HCEC 1CT (cell line): ENCODE measurements at regions not wholly inside any gene's neighbourhood (a gene's known extent, or its start where the extent isn't known, plus 50 kb on each side); places are given as distances from the start of the nearest gene placed in this dataset.
"Not testable (repeated sequence)": the region's sequence is repeated elsewhere in the genome, so short reads cannot be mapped to it uniquely, and the experiment has no call there.

Experiments
- DNase-seq: peaks from one replicate; pipeline ENCODE4 v3.0.0-alpha.2; 2017

DNA sequence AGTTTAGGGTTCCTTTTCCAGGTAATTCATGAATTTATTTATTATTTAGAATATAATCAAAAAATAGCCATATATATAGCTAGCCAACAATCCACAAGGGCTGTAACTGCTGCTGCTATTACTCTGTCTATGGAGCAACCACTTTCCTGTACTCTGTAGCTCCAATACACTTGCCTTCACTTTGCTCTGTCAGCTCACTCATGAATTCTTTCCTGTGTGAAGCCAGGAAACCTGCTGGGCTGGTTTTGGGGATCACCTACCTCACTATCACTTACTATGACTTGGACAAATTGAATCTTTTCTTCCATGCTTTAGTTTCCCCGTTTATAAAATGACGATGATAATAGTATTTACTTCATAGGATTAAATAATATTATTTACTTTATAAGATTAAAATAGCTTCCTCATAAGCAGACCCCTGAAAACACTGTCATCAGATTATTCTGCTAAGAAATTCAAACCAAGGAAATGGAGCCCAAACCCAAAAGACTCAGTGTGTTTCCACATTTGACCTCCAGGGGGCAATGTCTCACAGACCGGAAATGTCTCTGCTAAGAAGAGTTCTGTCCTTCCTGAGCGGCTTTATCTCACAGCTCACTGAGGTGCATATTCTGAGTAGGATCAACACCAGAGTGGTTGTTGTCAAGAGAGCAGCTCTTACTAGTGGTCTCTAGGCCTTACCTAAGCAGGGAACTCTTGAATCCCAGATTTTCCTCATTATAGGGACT is 457.1 kb downstream of the DAD1 start:
- DNase-seq = no peak

GRCh38 chr14:22124073-22124613 is 450.5 kb upstream of the OR4E1 start:
- no peak for DNase-seq

- no peak for DNase-seq
Observed at GRCh38 chr14:22122829-22123560, 449.4 kb upstream of the OR4E1 start.

GRCh38 chr14:22122227-22122818 is 448.7 kb upstream of the OR4E1 start:
- DNase-seq = no peak

DNA sequence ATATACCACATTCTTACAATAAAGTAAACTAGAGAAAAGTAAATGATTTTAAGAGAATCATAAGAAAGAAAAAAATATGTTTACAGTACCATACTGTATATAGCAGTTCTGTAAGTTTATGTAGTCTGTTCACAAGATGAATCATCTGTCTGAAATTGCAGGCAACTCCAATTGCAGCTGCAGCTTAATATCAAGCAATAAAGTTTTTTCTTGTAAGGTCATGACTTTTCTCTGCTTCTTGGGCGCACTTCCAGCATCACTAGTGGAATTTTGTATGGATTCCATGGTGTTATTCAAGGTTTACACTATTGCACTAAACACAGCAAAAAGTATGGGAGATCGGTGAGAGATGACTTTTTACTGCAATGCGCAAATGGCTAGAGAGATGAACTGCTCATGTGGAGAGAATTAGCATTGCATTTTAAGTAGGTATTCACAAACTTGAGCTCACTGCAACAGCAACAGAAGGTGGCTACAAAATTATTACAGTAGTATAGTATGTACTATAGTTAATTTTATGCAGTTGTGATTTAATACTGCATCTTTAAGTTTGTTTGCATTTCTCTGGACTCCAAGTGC is 445.4 kb upstream of the OR4E1 start:
- no peak for DNase-seq

GRCh38 chr14:22113401-22113800 is 439.8 kb upstream of the OR4E1 start:
- DNase-seq = no peak

- no peak for DNase-seq
Observed at GRCh38 chr14:22112004-22112403, 438.4 kb upstream of the OR4E1 start.

DNA sequence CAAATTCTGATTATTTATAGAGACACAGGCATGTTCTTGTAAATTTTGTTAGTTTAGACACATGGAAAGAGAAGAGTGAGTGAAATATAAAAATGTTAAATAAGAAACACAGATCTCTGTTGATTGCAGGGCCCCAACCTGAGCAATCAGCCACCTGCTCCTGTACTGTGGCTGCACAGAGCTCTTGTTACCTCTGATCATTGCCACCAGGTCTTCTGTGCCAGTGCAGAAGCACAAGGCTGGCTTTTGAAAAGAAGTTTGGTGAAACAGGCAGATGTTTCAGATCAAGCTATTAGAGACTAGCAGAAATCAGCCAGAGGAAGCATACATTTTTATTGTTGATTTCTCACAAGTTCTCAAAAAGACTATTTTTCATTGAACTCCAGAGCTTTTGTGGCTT is 434.1 kb upstream of the OR4E1 start:
- DNase-seq = no peak

- DNase-seq = no peak
Observed at GRCh38 chr14:22106700-22107697, 433.4 kb upstream of the OR4E1 start.

- DNase-seq = no peak
Observed at GRCh38 chr14:22105624-22106006, 432.0 kb upstream of the OR4E1 start.

DNA sequence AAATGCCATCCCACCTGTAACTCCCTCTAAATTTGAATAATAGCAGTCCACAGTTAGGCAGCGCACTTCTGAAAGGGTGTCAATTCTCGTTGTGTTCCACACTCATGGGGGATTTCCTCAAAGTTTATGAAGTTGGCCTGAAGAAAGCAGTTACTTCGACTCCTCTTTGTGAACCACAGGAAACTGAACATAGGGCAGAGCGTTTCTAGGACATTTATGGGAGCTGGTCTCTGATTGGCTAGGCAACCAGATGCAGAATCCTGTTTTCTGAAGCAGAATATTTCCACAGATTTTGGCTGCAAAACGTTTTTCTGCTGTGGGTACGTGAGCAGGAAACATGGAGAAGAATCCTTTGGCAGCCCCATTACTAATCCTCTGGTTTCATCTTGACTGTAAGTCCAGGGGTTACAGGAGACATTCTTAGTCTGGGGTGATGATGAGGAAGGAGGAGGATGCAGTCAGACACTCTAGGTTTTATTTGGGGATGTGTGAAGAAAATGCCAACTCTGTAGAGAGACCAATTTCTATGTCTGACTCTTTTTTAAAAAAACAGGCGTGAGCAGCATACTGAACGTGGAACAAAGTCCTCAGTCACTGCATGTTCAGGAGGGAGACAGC is 431.5 kb upstream of the OR4E1 start:
- DNase-seq = no peak

DNA sequence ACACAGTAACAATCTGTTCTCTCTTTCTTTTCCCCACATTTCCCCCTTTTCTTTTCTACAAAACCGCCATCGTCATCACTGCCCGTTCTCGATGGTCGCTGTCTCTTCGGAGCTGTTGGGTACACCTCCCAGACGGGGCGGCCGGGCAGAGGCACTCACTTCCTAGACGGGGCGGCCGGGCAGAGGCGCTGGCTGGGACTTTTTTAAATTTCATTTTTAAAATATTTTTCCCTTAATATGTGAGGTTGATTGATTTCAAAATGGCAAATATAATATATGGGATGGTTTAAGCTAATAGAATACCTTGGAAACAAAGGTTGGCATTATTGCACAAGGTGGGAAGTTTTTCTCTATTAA is 427.1 kb upstream of the OR4E1 start:
- DNase-seq = not testable (repeated sequence)

- DNase-seq = peak; percentile 27
Observed at GRCh38 chr14:22099942-22100763, 426.5 kb upstream of the OR4E1 start.

- DNase-seq = no peak
Observed at GRCh38 chr14:22098435-22098834, 424.8 kb upstream of the OR4E1 start.

DNA sequence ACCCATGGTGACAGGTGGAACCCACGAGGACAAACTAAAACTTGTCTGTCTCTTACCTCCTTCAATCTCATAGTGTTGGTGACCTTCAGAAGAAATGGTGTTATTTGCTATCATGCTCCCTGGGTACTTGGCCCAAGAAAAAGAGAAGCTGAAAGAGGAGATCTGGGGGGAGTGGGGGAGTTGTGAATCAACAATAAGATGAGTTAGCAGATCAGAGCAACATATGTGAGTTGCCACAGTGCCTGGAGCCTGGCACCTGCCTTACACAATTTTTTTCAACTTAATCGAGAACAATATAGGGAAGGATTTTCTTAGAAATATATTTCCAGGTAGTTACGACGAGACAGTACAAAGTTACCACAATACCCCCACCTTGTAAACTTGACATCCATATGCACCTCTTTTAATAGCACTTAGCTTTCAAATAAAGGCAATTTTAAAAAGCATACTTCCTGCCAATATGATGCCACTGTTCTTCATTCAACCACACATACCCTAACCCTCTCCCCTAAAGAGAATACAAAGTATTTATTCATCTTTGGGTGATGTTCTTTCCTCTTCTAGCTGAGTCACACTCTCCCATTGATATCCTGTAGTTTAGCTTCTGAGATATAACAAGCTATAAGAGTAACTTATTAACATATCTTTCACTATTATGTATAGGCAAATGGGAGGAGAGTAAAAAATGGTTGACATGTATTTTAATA is 424.1 kb upstream of the OR4E1 start:
- DNase-seq = no peak

DNA sequence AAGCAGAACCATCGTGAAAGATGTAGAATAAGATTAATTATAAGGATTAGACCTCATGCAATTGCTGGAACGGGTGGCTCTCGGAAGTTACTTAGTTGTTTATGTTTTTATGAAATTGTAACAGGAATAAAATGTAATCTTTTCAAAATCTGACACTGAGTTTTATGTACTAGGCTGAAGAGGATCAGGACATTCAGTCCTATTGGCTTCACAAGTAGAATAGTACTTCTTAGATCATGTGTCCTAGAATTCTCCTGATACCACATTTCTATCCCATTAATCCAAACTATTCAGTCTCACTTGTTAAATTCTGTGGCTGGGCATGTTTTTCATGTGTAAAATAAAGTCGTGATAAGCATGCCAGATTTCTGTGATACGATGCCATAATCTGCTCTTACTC is 423.5 kb upstream of the OR4E1 start:
- DNase-seq = no peak

DNA sequence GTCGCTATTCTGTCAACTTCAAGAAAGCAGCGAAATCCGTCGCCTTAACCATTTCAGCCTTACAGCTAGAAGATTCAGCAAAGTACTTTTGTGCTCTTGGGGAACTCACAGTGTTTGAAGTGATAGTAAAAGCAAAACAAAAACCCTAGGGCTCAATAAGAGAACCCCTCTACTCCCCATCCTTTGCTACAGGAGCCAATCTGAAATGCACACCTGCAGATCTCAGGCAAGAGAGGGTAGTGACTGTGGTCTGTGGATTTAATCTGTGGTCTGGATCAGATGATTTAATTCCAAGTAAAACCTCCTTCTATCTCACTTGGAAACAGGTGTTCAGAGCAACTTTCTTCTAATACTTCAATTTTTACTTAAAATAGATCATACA is 422.9 kb upstream of the OR4E1 start:
- no peak for DNase-seq

DNA sequence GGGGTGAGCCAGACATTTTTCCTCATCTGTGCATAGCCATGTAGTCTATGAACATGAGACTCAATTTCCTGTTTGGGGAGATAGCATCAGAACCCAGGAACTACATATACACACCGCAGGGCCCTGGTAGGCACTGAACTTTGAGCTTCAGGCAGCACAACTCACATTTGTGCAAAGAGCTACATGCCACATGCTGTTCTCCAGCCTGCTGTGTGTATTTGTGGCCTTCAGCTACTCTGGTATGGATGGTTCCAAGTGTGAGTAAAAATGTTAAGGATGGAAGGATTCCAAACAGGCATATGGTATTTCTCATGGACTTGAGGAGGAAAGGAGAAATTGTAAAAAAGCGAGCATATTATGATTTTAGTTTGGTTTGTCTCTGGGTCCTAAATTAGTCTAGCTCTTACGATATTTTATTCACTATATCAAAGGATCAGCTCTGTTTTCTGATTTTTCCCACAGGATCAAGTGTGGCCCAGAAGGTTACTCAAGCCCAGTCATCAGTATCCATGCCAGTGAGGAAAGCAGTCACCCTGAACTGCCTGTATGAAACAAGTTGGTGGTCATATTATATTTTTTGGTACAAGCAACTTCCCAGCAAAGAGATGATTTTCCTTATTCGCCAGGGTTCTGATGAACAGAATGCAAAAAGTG is 422.4 kb upstream of the OR4E1 start:
- no peak for DNase-seq

GRCh38 chr14:22089940-22090339 is 416.3 kb upstream of the OR4E1 start:
- DNase-seq = no peak
